ENCODE measurements at regions not wholly inside any gene's neighbourhood (a gene's known extent, or its start where the extent isn't known, plus 50 kb on each side); places are given as distances from the start of the nearest gene placed in this dataset.
"Not testable (repeated sequence)": the region's sequence is repeated elsewhere in the genome, so short reads cannot be mapped to it uniquely, and the experiment has no call there.

GRCh38 chr20:11671015-11671511 lies 246.6 kb upstream of the BTBD3 start:
- FAIRE-seq, result no peak

GRCh38 chr20:11672959-11673358 lies 244.7 kb upstream of the BTBD3 start:
- FAIRE-seq, result no peak

- no peak for FAIRE-seq
Measured at GRCh38 chr20:11675920-11676629, 241.6 kb upstream of the BTBD3 start.

GRCh38 chr20:11676630-11677287 lies 240.9 kb upstream of the BTBD3 start:
- FAIRE-seq, result peak; percentile 80

- no peak for FAIRE-seq
Measured at GRCh38 chr20:11677428-11677827, 240.3 kb upstream of the BTBD3 start.

- no peak for FAIRE-seq
Measured at GRCh38 chr20:11677836-11678235, 239.9 kb upstream of the BTBD3 start.

- FAIRE-seq, result no peak
Measured at GRCh38 chr20:11682285-11682684, 235.4 kb upstream of the BTBD3 start.

- FAIRE-seq, result no peak
Measured at GRCh38 chr20:11686195-11686594, 231.5 kb upstream of the BTBD3 start.

- no peak for FAIRE-seq
Measured at GRCh38 chr20:11686820-11687543, 230.7 kb upstream of the BTBD3 start.

GRCh38 chr20:11687546-11688292 lies 230.0 kb upstream of the BTBD3 start:
- no peak for FAIRE-seq

- no peak for FAIRE-seq
Measured at GRCh38 chr20:11689262-11689661, 228.4 kb upstream of the BTBD3 start.

- no peak for FAIRE-seq
Measured at GRCh38 chr20:11691766-11692165, 225.9 kb upstream of the BTBD3 start.

- FAIRE-seq, result no peak
Measured at GRCh38 chr20:11692567-11692966, 225.1 kb upstream of the BTBD3 start.

GRCh38 chr20:11694467-11694866 lies 223.2 kb upstream of the BTBD3 start:
- FAIRE-seq, result no peak

GRCh38 chr20:11697055-11697454 lies 220.6 kb upstream of the BTBD3 start:
- FAIRE-seq, result no peak

- FAIRE-seq, result no peak
Measured at GRCh38 chr20:11697646-11698045, 220.0 kb upstream of the BTBD3 start.

GRCh38 chr20:11698124-11698523 lies 219.6 kb upstream of the BTBD3 start:
- FAIRE-seq, result no peak

GRCh38 chr20:11700831-11701230 lies 216.9 kb upstream of the BTBD3 start:
- no peak for FAIRE-seq

- no peak for FAIRE-seq
Measured at GRCh38 chr20:11702721-11703518, 214.8 kb upstream of the BTBD3 start.

- FAIRE-seq, result no peak
Measured at GRCh38 chr20:11705512-11705911, 212.2 kb upstream of the BTBD3 start.

- not testable (repeated sequence) for FAIRE-seq
Measured at GRCh38 chr20:11708223-11708622, 209.5 kb upstream of the BTBD3 start.

- FAIRE-seq, result no peak
Measured at GRCh38 chr20:11711214-11711613, 206.5 kb upstream of the BTBD3 start.
